CD4-positive, alpha-beta T cell treated with Interleukin-10 for 1 hour (primary cell): ENCODE measurements at regions not wholly inside any gene's neighbourhood (a gene's known extent, or its start where the extent isn't known, plus 50 kb on each side); places are given as distances from the start of the nearest gene placed in this dataset.
A peak's percentile ranks its signal among the peaks of the same experiment; 100 is the strongest.
"Not testable (repeated sequence)": the region's sequence is repeated elsewhere in the genome, so short reads cannot be mapped to it uniquely, and the experiment has no call there.

Experiments
- DNase-seq: peaks from one replicate; pipeline ENCODE4 v3.0.0-alpha.2; 2020

GRCh38 chr10:83786701-83787100 lies 352.6 kb upstream of the GHITM start:
- not testable (repeated sequence) for DNase-seq

GRCh38 chr10:83801983-83802382 lies 337.3 kb upstream of the GHITM start:
- DNase-seq = no peak

GRCh38 chr10:83806717-83807116 lies 332.6 kb upstream of the GHITM start:
- no peak for DNase-seq

GRCh38 chr10:83809001-83809400 lies 330.3 kb upstream of the GHITM start:
- DNase-seq = no peak

- no peak for DNase-seq
Observed at GRCh38 chr10:83816942-83817341, 322.4 kb upstream of the GHITM start.

GRCh38 chr10:83817797-83818196 lies 321.5 kb upstream of the GHITM start:
- DNase-seq = no peak

GRCh38 chr10:83819609-83820008 lies 319.7 kb upstream of the GHITM start:
- no peak for DNase-seq

- no peak for DNase-seq
Observed at GRCh38 chr10:83820033-83820432, 319.3 kb upstream of the GHITM start.

GRCh38 chr10:83824099-83824498 lies 315.2 kb upstream of the GHITM start:
- no peak for DNase-seq

GRCh38 chr10:83834096-83834495 lies 305.2 kb upstream of the GHITM start:
- DNase-seq = no peak

- no peak for DNase-seq
Observed at GRCh38 chr10:83835945-83836745, 303.2 kb upstream of the GHITM start.

- DNase-seq = no peak
Observed at GRCh38 chr10:83848677-83849076, 290.6 kb upstream of the GHITM start.

- DNase-seq = no peak
Observed at GRCh38 chr10:83849150-83849549, 290.2 kb upstream of the GHITM start.

- DNase-seq = no peak
Observed at GRCh38 chr10:83852146-83852545, 287.2 kb upstream of the GHITM start.

GRCh38 chr10:83862723-83863122 lies 276.6 kb upstream of the GHITM start:
- no peak for DNase-seq

GRCh38 chr10:83863283-83863966 lies 275.9 kb upstream of the GHITM start:
- DNase-seq = no peak

- DNase-seq = no peak
Observed at GRCh38 chr10:83869898-83870297, 269.4 kb upstream of the GHITM start.

- DNase-seq = peak; percentile 59
Observed at GRCh38 chr10:83871187-83872081, 267.9 kb upstream of the GHITM start.

GRCh38 chr10:83880252-83880791 lies 259.0 kb upstream of the GHITM start:
- no peak for DNase-seq

- DNase-seq = no peak
Observed at GRCh38 chr10:83881661-83882060, 257.6 kb upstream of the GHITM start.

- no peak for DNase-seq
Observed at GRCh38 chr10:83886871-83887270, 252.4 kb upstream of the GHITM start.

GRCh38 chr10:83892737-83893136 lies 246.6 kb upstream of the GHITM start:
- DNase-seq = no peak

- DNase-seq = no peak
Observed at GRCh38 chr10:83896219-83896618, 243.1 kb upstream of the GHITM start.
